Naive thymus-derived CD8-positive, alpha-beta T cell (primary cell): ENCODE measurements at regions not wholly inside any gene's neighbourhood (a gene's known extent, or its start where the extent isn't known, plus 50 kb on each side); places are given as distances from the start of the nearest gene placed in this dataset.
"Not testable (repeated sequence)": the region's sequence is repeated elsewhere in the genome, so short reads cannot be mapped to it uniquely, and the experiment has no call there.

ENCODE experiments used
- ATAC-seq, 2 donors: fragments of 150-1000 bp; cut with Tn5 transposase in 1 of 2; sonication (Bioruptor Pico), chemical (Tn5 transposase) in 1 of 2; 1 replicate in 1 of 2; 2 replicates in 1 of 2; pipeline ENCODE4 v1.10.0; 2021; ENCODE audit warnings: mild to moderate bottlenecking in 2 of 2, moderate library complexity in 2 of 2
- POLR2A ChIA-PET: fragments of 350-600 bp; sonication (Branson Sonifier 250); formaldehyde crosslinking; loops from one replicate; lab custom pipeline; 2021; ENCODE audit warnings: antibody characterized with exemption; lab: Charles Lee
- DNase-seq, 10 donors: peaks; one replicate each; pipeline versions ENCODE4 v3.0.0 to v3.0.0-alpha.2; 2020 to 2022
- H3K27ac Mint-ChIP-seq, 10 donors: one replicate each; pipeline ENCODE4 v1.8.0; 2020 to 2022; ENCODE audit warnings: mild to moderate bottlenecking in 10 of 10, mixed read lengths in 10 of 10, moderate library complexity in 4 of 10, inconsistent platforms in 1 of 10
- H3K27me3 Mint-ChIP-seq, 5 donors: one replicate each; pipeline ENCODE4 v1.8.0; 2021 to 2022; ENCODE audit warnings: mixed read lengths in 5 of 5
- H3K36me3 Mint-ChIP-seq, 3 donors: one replicate each; pipeline ENCODE4 v1.8.0; 2020 to 2022; ENCODE audit warnings: mixed read lengths in 3 of 3, mild to moderate bottlenecking in 2 of 3, inconsistent platforms in 1 of 3
- H3K4me1 Mint-ChIP-seq, 4 donors: one replicate each; pipeline ENCODE4 v1.8.0; 2021 to 2022; ENCODE audit warnings: mixed read lengths in 4 of 4
- H3K4me3 Mint-ChIP-seq, 10 donors: one replicate each; pipeline ENCODE4 v1.8.0; 2020 to 2022; ENCODE audit warnings: mild to moderate bottlenecking in 10 of 10, mixed read lengths in 10 of 10, moderate library complexity in 6 of 10, inconsistent platforms in 1 of 10
- H3K9me3 Mint-ChIP-seq, 9 donors: one replicate each; pipeline ENCODE4 v1.8.0; 2020 to 2022; ENCODE audit warnings: mixed read lengths in 9 of 9, mild to moderate bottlenecking in 3 of 9, inconsistent platforms in 1 of 9, moderate library complexity in 1 of 9

GRCh38 chr20:30910937-30911725 lies 346.3 kb upstream of the DEFB115 start:
- Mint-ChIP-seq H3K36me3 (peaks cover 2 to 23% (median 19%) of the 10 kb centered on the region in 3 donors), H3K27ac (peak overlapping the region in 2 of 10 donors; percentile 52 to 58), H3K27me3 (peaks cover 12 to 45% (median 25%) of the 10 kb centered on the region in 5 donors), H3K4me3 (peak overlapping the region in 2 of 10 donors; percentile 26 to 31), H3K4me1 (peaks cover 0 to 21% (median 7%) of the 10 kb centered on the region in 4 donors), H3K9me3 (peaks cover 7 to 57% (median 39%) of the 10 kb centered on the region in 9 donors)
- POLR2A ChIA-PET, result no interaction called here
- no peak for ATAC-seq
- DNase-seq, result no peak

DNA sequence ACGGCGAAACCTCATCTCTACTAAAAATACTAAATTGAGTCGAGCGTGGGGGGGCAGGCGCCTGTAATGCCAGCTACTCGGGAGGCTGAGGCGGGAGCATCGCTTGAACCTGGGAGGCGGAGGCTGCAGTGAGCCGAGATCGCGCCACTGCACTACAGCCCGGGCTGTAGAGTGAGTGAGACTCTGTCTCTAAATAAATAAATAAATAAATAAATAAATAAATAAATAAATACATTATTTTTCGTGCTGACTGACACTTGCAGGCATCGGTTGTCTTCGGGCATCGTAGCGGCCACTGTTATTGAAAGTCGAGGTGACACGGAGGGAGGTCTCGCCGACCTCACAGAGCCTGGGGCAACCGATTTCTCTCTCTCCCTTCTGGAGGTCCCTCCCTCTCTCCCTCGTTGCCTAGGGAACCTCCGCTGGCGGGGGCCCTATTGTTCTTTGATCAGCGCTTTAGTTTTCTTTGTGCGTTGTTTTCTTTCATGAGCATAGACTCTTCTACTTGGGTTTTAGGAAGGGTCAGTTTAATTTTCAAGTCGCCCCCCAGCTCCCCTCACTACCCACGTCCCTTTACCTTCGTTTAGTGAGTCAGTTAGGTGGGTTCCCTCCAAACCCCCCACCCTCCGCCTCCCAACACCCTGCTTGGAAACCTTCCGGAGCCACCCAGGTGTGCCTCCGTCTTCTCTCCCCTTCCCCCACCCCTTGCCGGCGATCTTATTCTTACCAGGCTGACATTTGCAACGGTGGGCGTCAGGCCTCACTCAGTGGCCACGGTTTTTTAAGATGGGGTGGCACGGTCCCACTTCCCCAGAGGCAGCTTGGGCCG lies 345.4 kb upstream of the DEFB115 start:
- ATAC-seq, POLR2A ChIA-PET, DNase-seq: not testable (repeated sequence)
- H3K4me3 Mint-ChIP-seq, result peak overlapping the region in 2 of 10 donors; percentile 14 to 19
- peaks cover 7 to 55% (median 34%) of the 10 kb centered on the region in 9 donors for H3K9me3 Mint-ChIP-seq
- H3K27me3 Mint-ChIP-seq, result peaks cover 12 to 43% (median 25%) of the 10 kb centered on the region in 5 donors
- peaks cover 2 to 23% (median 19%) of the 10 kb centered on the region in 3 donors for H3K36me3 Mint-ChIP-seq
- H3K4me1 Mint-ChIP-seq, result peaks cover 0 to 21% (median 7%) of the 10 kb centered on the region in 4 donors
- peak overlapping the region in 1 of 10 donors; percentile 34 for H3K27ac Mint-ChIP-seq

GRCh38 chr20:30912661-30913026 lies 344.8 kb upstream of the DEFB115 start:
- Mint-ChIP-seq H3K36me3 (peaks cover 2 to 23% (median 19%) of the 10 kb centered on the region in 3 donors), H3K4me3 (peak overlapping the region in 4 of 10 donors; percentile 14 to 62 (median 27)), H3K9me3 (peaks cover 7 to 49% (median 33%) of the 10 kb centered on the region in 9 donors), H3K27me3 (peaks cover 12 to 41% (median 25%) of the 10 kb centered on the region in 5 donors), H3K4me1 (peaks cover 0 to 21% (median 7%) of the 10 kb centered on the region in 4 donors), H3K27ac (peak overlapping the region in 1 of 10 donors; percentile 34)
- ATAC-seq, DNase-seq, POLR2A ChIA-PET: not testable (repeated sequence)

DNA sequence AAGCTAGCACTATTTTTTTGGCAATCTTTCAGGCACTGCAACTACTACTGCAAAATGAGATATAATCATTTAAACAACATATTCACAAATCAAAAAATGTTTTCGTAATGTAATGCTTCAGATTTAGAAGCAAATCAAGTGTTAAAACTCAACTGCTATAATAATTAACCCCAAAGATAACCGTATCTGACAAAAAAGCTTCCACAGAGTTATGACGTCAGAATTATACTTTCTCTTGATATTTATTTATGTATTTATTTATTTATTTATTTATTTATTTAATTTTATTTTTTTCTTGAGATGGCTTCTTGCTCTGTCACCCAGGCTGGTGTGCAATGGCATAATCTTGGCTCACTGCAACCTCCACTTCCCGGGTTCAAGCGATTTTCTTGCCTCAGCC lies 341.1 kb upstream of the DEFB115 start:
- peaks cover 2 to 11% (median 9%) of the 10 kb centered on the region in 3 donors for H3K36me3 Mint-ChIP-seq
- H3K27ac Mint-ChIP-seq, DNase-seq, POLR2A ChIA-PET, H3K4me3 Mint-ChIP-seq, ATAC-seq: not testable (repeated sequence)
- peaks cover under 1 to 29% (median 22%) of the 10 kb centered on the region in 9 donors for H3K9me3 Mint-ChIP-seq
- H3K4me1 Mint-ChIP-seq, result peaks cover 0 to 14% (median 7%) of the 10 kb centered on the region in 4 donors
- H3K27me3 Mint-ChIP-seq, result peaks cover 12 to 25% (median 22%) of the 10 kb centered on the region in 5 donors

DNA sequence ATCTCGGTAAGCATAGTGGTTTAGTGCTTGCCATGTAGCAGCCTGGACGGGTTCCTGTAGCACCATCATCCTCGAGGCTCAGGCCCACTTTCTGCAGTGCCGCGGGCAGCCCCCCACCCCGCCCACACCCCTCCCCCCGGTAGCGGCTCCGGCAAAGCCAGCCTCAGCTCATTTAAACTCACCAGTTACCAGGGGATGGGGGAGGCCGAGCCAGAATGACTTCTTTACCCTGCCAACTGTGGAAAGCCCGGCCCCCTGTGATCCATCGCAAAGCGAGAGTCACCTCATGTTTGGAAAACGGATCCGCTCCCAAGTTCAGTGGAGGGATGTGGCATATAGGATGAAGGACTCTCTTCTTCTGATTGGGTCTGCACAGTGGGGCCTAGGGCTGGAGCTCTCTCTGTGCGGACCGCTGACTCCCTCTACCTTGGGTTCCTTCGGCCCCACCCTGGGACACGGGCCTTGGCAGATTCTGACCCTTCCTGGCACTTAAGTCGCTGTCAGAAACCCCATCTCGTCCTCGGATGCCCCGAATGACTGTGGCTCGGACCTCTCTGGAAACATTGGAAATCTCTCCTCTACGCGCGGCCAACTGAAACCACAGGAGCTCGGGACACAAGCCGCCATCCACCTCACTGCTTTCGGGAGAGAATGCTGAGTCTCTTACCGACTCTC lies 337.8 kb upstream of the DEFB115 start:
- POLR2A ChIA-PET, result no interaction called here
- H3K9me3 Mint-ChIP-seq, result peaks cover 0 to 26% (median 18%) of the 10 kb centered on the region in 9 donors
- no peak overlapping the region for H3K4me3 Mint-ChIP-seq
- peaks cover 0 to 9% (median 6%) of the 10 kb centered on the region in 5 donors for H3K27me3 Mint-ChIP-seq
- no peak overlapping the region for H3K27ac Mint-ChIP-seq
- H3K36me3 Mint-ChIP-seq, result peaks cover 0 to 18% (median 0%) of the 10 kb centered on the region in 3 donors
- ATAC-seq (no peak), DNase-seq (no peak)
- H3K4me1 Mint-ChIP-seq, result no peaks in the 10 kb centered on the region

DNA sequence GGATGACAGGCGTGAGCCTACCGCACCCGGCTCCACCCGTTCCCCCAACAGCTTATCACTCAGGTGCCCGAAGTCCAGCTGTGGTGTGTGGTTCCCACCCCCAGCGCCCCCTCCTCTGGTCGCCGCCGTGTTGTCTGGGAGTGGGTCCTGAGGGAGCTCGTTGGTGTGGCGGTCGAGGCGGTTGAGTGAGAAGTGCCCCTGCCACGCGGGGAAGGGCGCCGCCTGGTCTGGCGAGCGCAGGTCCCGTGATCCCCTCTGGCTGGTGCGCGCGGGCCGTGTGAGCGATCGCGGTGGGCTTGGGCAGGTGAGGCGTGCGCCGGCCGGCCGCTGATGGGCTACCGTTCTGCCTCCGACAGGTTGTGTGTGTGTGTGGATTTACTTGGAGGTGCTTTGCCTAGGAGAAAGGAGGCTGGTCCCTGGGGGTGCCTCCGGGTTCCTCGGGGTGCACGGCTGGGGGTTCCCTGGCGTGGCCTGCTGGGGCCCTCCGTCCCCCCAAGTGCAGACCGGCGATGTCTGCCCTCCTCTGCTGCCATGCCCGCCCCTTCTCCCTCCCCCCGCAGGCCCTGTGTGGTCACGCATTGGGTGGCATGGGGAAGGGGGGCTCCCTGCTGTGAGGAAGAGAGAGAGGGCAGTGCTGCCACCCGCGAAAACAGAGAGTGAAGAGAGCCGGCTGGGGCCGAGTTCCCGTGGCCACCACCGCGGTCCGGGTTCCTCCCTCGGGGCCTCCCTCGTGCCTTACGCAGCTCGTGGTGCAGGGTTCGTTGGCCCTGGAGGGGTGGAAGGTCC lies 336.0 kb upstream of the DEFB115 start:
- POLR2A ChIA-PET, result no interaction called here
- Mint-ChIP-seq H3K4me3 (no peak overlapping the region), H3K27ac (no peak overlapping the region), H3K36me3 (peaks cover 0 to 28% (median 11%) of the 10 kb centered on the region in 3 donors), H3K4me1 (no peaks in the 10 kb centered on the region), H3K9me3 (peaks cover 13 to 41% (median 32%) of the 10 kb centered on the region in 9 donors), H3K27me3 (peaks cover 0 to 9% (median 4%) of the 10 kb centered on the region in 5 donors)
- DNase-seq (no peak), ATAC-seq (no peak)

- Mint-ChIP-seq H3K27me3 (peaks cover 0 to 9% (median 4%) of the 10 kb centered on the region in 5 donors), H3K4me1 (no peaks in the 10 kb centered on the region), H3K4me3 (no peak overlapping the region), H3K36me3 (peaks cover 0 to 32% (median 11%) of the 10 kb centered on the region in 3 donors), H3K27ac (no peak overlapping the region), H3K9me3 (peaks cover 16 to 47% (median 34%) of the 10 kb centered on the region in 9 donors)
- no peak for ATAC-seq
- POLR2A ChIA-PET, result no interaction called here
- no peak for DNase-seq
These were observed 335.3 kb upstream of the DEFB115 start for GRCh38 chr20:30922129-30922528.

DNA sequence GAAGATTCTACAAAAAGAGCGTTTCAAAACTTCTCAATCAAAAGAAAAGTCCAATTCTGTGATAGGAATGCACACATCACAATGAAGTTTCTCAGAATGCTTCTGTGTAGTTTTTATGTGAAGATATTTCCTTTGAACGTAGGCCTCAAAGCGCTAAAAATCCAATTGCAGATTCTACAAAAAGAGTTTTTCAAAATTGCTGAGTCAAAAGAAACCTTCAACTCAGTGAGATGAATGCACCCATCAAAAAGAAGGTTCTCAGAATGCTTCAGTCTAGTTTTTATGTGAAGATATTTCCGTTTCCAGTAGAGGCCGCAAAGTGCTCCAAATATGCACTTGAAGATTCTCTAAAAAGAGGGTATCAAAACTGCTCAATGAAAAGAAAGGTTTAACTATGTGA lies 319.7 kb upstream of the DEFB115 start:
- POLR2A ChIA-PET, result no interaction called here
- no peak for DNase-seq
- H3K27me3 Mint-ChIP-seq, result no peaks in the 10 kb centered on the region
- peaks cover 0 to 4% (median 2%) of the 10 kb centered on the region in 3 donors for H3K36me3 Mint-ChIP-seq
- H3K4me1 Mint-ChIP-seq, result no peaks in the 10 kb centered on the region
- ATAC-seq, result no peak
- H3K4me3 Mint-ChIP-seq, result no peak overlapping the region
- H3K9me3 Mint-ChIP-seq, result peaks cover 0 to 51% (median 10%) of the 10 kb centered on the region in 9 donors
- H3K27ac Mint-ChIP-seq, result no peak overlapping the region

DNA sequence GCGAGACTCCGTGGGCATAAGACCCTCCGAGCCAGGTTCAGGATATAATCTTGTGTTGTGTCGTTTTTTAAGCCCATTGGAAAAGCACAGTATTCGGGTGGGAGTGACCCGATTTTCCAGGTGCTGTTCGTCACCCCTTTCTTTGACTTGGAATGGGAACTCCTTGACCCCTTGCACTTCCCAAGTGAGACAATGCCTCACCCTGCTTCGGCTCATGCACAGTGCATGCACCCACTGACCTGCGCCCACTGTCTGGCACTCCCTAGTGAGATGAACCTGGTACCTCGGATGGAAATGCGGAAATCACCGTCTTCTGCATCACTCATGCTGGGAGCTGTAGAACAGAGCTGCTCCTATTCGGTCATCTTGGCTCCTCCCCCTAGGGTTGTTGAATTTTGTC lies 307.7 kb upstream of the DEFB115 start:
- POLR2A ChIA-PET, result no interaction called here
- Mint-ChIP-seq H3K27me3 (peaks cover 0 to 9% (median 0%) of the 10 kb centered on the region in 5 donors), H3K36me3 (no peaks in the 10 kb centered on the region), H3K9me3 (peaks cover 0 to 32% (median 12%) of the 10 kb centered on the region in 9 donors), H3K4me1 (no peaks in the 10 kb centered on the region), H3K27ac (no peak overlapping the region), H3K4me3 (no peak overlapping the region)
- no peak for DNase-seq
- no peak for ATAC-seq

DNA sequence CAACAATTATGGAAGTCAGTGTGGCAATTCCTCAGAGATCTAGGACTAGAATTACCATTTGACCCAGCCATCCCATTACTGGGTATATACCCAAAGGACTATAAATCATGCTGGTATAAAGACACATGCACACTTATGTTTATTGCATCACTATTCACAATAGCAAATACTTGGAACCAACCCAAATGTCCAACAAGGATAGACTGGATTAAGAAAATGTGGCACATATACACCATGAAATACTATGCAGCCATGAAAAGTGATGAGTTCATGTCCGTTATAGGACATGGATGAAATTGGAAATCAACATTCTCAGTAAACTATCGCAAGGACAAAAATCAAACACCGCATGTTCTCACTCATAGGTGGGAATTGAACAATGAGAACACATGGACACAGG lies 306.4 kb upstream of the DEFB115 start:
- H3K27me3 Mint-ChIP-seq, H3K4me3 Mint-ChIP-seq, H3K4me1 Mint-ChIP-seq, H3K27ac Mint-ChIP-seq, H3K36me3 Mint-ChIP-seq, ATAC-seq, DNase-seq, POLR2A ChIA-PET: not testable (repeated sequence)
- peaks cover 0 to 30% (median 11%) of the 10 kb centered on the region in 9 donors for H3K9me3 Mint-ChIP-seq

- DNase-seq, H3K36me3 Mint-ChIP-seq, POLR2A ChIA-PET, ATAC-seq, H3K4me1 Mint-ChIP-seq, H3K27ac Mint-ChIP-seq, H3K27me3 Mint-ChIP-seq, H3K4me3 Mint-ChIP-seq: not testable (repeated sequence)
- H3K9me3 Mint-ChIP-seq, result peaks cover 0 to 40% (median 14%) of the 10 kb centered on the region in 9 donors
These were observed 300.8 kb upstream of the DEFB115 start for GRCh38 chr20:30956649-30957048.
